ENCODE measurements at regions not wholly inside any gene's neighbourhood (a gene's known extent, or its start where the extent isn't known, plus 50 kb on each side); places are given as distances from the start of the nearest gene placed in this dataset.
"Not testable (repeated sequence)": the region's sequence is repeated elsewhere in the genome, so short reads cannot be mapped to it uniquely, and the experiment has no call there.

DNA sequence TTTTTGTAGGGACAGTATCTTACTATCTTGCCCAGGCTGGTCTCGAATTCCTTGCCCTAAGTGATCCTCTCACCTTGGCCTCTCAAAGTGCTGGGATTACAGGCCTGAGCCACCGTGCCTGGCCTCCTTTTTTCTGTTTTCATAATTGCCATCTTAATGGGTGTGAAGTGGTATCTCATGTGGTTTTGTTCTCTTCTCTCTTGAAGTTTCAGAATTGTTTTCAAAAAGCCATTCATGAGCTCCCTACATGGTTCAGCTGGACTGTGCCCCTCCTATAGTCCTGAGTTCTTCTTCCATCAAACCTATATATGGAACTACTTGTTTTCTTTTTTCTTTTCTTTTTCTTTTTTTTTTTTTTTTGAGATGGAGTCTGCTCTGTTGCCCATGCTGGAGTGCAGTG is 60.3 kb downstream of the NPIPB11 start:
- TF ChIP-seq, protein P1, sequence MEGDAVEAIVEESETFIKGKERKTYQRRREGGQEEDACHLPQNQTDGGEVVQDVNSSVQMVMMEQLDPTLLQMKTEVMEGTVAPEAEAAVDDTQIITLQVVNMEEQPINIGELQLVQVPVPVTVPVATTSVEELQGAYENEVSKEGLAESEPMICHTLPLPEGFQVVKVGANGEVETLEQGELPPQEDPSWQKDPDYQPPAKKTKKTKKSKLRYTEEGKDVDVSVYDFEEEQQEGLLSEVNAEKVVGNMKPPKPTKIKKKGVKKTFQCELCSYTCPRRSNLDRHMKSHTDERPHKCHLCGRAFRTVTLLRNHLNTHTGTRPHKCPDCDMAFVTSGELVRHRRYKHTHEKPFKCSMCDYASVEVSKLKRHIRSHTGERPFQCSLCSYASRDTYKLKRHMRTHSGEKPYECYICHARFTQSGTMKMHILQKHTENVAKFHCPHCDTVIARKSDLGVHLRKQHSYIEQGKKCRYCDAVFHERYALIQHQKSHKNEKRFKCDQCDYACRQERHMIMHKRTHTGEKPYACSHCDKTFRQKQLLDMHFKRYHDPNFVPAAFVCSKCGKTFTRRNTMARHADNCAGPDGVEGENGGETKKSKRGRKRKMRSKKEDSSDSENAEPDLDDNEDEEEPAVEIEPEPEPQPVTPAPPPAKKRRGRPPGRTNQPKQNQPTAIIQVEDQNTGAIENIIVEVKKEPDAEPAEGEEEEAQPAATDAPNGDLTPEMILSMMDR (IDR thresholded peaks at IDR 0.05) = not testable (repeated sequence)
- TF ChIP-seq POLR2AphosphoS5, POLR2A, EP300 (IDR thresholded peaks at IDR 0.05): not testable (repeated sequence)

All from suprapubic skin (tissue), 4 donors.